GM12892 (cell line): ENCODE measurements at regions not wholly inside any gene's neighbourhood (a gene's known extent, or its start where the extent isn't known, plus 50 kb on each side); places are given as distances from the start of the nearest gene placed in this dataset.

Experiments used
- DNase-seq: peaks from one replicate; pipeline ENCODE4 v3.0.0; 2011; ENCODE audit not compliant: insufficient read length
- FAIRE-seq: peaks from 2 replicates; lab custom pipeline; 2011; peaks lifted over from hg19 to GRCh38; lab: Jason Lieb, UNC
- POLR2A ChIP-seq: IDR thresholded peaks from 2 replicates; pipeline ENCODE4 v1.6.1; 2011; ENCODE audit warnings: low read depth, low read length, control low read depth
- POLR2AphosphoS5 ChIP-seq: IDR thresholded peaks from 2 replicates; pipeline ENCODE4 v1.6.1; 2011; ENCODE audit warnings: low read depth, low read length, control low read depth
- TAF1 ChIP-seq: IDR thresholded peaks from 2 replicates; pipeline ENCODE4 v1.6.1; 2011; ENCODE audit warnings: low read depth, mild to moderate bottlenecking, control low read depth, low read length, borderline replicate concordance

GRCh38 chr19:28785971-28786370, 427.0 kb downstream of the UQCRFS1 start:
- FAIRE-seq (no peak), DNase-seq (no peak)
- no peak for TF ChIP-seq TAF1
- TF ChIP-seq POLR2AphosphoS5, result no peak
- TF ChIP-seq POLR2A, result no peak

GRCh38 chr19:28764066-28764465, 448.9 kb downstream of the UQCRFS1 start:
- DNase-seq (no peak), FAIRE-seq (no peak)
- TF ChIP-seq TAF1 (no peak), POLR2AphosphoS5 (no peak), POLR2A (no peak)

GRCh38 chr19:28746478-28746877, 466.5 kb downstream of the UQCRFS1 start:
- no peak for TF ChIP-seq POLR2A
- no peak for TF ChIP-seq POLR2AphosphoS5
- TF ChIP-seq TAF1, result no peak
- FAIRE-seq, result no peak
- no peak for DNase-seq

GRCh38 chr19:28744943-28745342, 468.0 kb downstream of the UQCRFS1 start:
- no peak for TF ChIP-seq POLR2AphosphoS5
- no peak for TF ChIP-seq TAF1
- no peak for TF ChIP-seq POLR2A
- FAIRE-seq (no peak), DNase-seq (no peak)

- no peak for TF ChIP-seq POLR2AphosphoS5
- TF ChIP-seq TAF1, result no peak
- TF ChIP-seq POLR2A, result no peak
- DNase-seq (no peak), FAIRE-seq (no peak)
Observed at GRCh38 chr19:28744014-28744413, 468.9 kb downstream of the UQCRFS1 start.

- no peak for TF ChIP-seq POLR2A
- no peak for TF ChIP-seq TAF1
- TF ChIP-seq POLR2AphosphoS5, result no peak
- DNase-seq (no peak), FAIRE-seq (no peak)
Observed at GRCh38 chr19:28737021-28737895, 475.7 kb downstream of the UQCRFS1 start.

- TF ChIP-seq POLR2AphosphoS5 (no peak), TAF1 (no peak), POLR2A (no peak)
- DNase-seq (no peak), FAIRE-seq (no peak)
Observed at GRCh38 chr19:28736528-28736927, 476.4 kb downstream of the UQCRFS1 start.

GRCh38 chr19:28731577-28731976, 481.4 kb downstream of the UQCRFS1 start:
- no peak for TF ChIP-seq TAF1
- TF ChIP-seq POLR2AphosphoS5, result no peak
- no peak for FAIRE-seq
- no peak for DNase-seq

- DNase-seq (no peak), FAIRE-seq (no peak)
- no peak for TF ChIP-seq POLR2A
- no peak for TF ChIP-seq POLR2AphosphoS5
- no peak for TF ChIP-seq TAF1
Observed at GRCh38 chr19:28730791-28731512, 482.0 kb downstream of the UQCRFS1 start.

GRCh38 chr19:28727480-28728159, 485.3 kb downstream of the UQCRFS1 start:
- TF ChIP-seq TAF1 (no peak), POLR2A (no peak), POLR2AphosphoS5 (no peak)
- no peak for FAIRE-seq
- no peak for DNase-seq

- DNase-seq (no peak), FAIRE-seq (no peak)
- TF ChIP-seq POLR2AphosphoS5 (no peak), POLR2A (no peak), TAF1 (no peak)
Observed at GRCh38 chr19:28726533-28727479, 486.1 kb downstream of the UQCRFS1 start.
